ENCODE measurements at regions not wholly inside any gene's neighbourhood (a gene's known extent, or its start where the extent isn't known, plus 50 kb on each side); places are given as distances from the start of the nearest gene placed in this dataset.

DNA sequence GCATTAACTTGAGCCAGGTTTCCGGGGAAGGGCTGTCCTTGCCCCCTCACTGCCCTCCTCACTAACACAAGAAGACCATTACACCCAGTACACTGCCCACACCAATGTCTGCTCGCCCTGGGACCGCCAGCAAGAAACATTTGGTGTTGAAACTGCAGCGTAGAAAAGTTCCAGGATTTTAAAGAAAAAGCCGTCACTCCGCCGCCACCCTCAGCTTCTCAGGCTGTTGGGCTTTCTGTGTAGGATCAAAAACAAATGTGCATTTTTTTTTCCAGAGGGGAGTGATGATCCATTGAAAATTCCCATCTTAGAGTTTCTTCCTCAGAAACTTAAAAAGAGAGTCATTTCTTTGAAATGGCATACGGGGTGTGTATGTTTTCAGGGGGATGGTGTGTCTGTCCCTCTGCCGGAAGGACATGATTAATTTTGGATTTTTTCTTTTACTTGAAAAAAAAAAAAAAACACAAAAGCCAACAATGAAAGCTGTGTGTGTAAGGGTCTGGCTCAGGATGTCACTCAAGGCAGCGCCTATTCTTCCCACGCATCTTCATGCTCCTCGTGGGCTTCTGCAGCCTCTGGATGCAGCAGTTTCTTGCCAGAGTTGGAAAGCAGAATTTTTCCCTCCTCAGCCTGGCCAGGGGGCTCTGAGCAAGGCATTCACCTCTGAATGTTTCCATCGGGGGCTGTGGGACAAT, 184.9 kb downstream of the GLI2 start:
- DNase-seq = no peak

DNA sequence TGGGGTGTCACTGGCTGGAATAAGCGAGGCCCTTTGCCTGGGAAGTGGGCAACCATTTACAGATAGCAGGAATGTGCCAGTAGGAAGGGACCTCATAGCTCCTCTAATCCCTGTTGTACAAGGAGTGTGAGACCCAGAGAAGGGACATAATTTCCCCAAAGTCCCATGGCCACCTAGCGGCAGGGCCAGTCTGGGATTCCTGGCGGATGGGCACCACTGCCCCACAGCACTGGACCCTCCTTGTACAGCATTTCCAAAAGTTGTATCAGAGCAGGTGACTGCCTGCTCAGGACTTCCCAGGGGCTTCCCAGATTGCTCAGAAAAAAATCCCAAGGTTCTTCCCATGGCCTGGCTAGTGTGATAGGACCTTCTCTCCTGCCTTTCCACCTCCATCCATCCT, 185.8 kb downstream of the GLI2 start:
- no peak for DNase-seq

DNA sequence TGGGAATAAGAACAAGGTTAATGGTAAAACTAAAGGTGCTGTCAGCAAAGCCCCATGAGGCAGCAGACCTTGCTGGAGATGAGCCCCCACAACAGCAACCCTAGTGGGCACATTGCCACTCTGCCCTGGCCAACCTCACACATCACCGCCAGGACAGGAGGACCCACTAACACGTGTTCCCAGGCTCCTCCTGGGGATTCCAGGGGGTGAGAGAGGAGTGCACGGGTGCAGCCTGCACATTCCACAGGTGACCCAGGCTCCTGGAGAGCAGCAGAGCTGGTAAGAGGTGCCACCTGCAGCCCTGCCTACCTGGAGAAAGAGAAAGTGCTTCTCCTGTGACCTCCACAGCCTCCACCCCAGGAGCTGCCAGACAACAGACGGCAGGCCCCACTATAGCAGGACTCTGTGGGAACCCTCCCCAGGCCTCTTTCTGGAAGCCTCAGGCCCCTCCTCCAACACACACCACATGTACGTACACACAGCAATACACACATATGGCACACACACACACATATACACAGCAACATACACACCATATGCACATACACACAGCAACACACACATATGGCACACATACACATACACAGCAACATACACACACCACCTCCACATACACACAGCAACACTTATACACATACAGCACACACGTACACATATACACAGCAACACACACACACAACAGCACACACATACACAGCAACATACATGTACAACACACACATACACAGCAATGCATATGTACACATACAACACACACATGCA, 187.1 kb downstream of the GLI2 start:
- no peak for DNase-seq

DNA sequence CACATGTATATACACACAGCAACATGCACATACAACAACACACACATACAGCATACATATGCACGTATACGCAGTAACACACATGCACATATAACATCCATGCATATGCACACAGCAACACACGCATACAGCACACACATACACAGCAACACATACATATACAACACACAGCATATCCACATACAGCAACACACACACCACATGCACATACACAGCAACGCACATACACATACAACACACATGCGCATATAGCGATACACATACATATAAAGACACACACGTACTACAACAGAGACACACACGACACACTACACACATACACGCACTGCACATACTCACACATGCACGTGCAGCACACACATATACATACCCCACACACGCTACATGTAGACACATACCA, 187.8 kb downstream of the GLI2 start:
- DNase-seq = no peak

DNA sequence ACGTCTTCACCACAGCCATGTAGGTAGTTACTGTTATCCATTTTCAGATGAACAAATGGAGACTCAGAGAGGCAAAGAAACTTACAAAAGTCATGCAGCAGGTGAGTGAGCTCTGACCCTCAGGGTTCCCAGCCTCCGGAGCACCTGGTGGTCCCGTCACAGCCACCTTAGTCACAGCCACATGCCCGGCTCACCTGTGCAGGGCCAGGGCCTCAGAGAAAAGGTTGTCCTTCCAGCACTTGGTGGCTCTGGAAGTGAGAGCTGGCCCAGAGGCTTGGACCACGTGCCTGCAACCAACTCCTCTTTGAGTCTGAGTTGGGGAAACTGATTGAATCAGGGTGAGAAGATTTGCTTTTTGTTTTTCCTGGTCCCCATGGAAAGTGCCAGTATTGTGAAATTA, 189.3 kb downstream of the GLI2 start:
- no peak for DNase-seq

DNA sequence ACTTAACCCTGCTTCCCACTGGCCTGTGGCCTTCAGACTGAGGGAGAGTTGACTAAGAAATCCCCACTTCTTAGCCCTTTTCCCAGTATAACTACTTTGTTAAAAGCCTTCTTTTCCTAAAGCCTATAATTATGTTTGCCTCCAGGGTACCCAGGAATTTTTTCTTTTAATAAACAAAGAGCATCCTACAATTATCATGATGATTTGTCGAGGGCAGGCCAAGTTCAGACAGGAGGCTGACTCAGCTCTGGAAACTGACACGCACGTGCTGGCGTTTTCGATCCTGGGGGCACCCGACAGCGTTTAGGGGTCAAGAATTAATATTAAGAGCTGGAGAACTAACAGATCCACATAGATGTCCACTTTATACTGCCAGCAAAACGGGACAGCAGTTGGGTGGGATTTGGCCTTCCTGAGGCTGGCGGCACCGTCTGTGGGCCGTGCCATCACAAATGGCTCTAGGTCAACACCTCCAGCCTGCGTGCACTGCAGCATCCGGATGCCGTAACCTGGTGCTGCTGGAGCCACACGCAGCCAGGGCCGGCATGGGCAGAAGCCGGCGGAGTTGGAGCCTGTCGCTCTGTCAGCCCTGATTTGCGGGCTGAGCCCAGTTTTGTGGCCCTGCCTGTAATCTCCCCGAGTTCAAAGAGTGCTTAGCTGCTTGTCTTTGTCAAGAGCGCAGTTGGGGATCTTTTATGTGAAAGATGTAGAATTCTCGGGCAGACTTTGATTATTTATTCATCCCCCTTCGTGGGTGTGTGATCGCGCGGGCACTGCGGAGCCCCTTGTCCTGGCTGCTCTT, 191.0 kb downstream of the GLI2 start:
- no peak for DNase-seq

DNA sequence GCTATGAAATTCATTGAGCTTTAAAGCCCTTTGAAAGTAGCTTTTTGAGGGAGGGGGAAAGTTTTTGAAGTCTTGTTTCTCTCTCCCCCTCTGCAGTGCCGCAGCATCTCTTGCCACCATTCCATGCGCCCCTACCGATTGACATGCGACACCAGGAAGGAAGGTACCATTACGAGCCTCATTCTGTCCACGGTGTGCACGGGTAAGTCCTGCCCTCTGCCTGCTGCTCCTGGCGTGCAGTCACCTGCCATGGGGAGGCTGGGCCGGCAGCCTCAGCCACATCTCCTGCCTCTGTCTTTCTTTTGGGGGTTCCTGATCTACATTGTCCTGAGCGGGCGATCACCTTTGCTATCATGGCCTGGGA, 191.6 kb downstream of the GLI2 start:
- no peak for DNase-seq

DNA sequence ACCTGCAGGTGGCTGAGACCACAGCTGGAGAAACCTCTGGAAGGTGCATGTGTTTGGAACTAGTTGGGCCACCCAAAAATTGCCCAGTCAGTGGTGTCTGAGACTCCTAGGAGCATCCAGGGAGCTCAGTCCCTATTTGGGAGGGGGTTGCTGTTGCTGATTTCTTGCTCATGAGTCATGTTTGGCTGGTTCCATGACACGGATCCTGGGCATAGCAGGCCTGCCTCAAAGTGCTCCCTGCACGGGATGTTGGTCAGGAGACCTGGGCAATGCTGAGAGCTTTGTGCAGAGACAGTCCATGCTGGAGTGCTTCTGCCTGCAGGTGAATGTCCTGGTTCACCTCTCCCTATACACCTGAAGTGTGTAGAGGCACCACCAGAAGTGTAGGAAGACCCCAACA, 194.2 kb downstream of the GLI2 start:
- no peak for DNase-seq

DNA sequence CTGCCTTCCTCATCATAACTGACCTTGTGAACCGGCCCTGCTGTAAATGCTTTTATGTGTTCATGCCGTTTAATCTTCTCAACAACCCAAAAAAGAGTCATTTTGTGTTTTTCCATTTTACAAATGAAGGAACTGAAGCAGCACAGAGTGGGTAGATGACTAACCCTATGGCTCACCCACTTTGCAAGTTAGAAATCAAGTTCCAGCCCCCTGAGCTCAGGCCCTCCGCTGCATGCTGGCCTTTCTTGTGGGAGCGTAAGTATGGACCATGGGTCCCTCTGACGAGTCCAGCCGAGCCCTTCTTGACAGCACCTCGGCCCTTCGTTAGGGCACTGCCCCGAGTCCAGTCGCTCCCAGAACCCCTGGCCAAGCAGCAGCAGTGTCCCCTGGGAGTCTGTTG, 194.6 kb downstream of the GLI2 start:
- DNase-seq = no peak

DNA sequence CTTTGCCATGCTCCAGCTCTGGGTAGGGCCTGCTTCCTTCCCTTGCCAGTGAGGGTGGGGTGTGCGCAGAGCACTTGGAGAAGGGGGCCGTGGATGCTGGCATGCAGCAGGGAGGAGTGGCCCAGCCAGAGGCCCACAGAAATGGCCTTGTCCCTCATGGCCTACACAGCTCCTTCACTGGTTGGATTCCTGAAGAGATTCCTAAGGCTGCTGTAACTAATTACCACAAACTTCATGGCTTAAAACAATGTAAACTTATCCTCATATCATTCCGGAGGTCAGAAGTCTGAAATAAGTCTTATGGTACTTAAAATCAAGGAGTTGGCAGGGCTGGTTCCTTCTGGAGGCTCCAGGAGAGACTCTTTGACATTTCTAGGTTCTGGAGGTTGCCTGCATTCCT, 195.2 kb downstream of the GLI2 start:
- no peak for DNase-seq

DNA sequence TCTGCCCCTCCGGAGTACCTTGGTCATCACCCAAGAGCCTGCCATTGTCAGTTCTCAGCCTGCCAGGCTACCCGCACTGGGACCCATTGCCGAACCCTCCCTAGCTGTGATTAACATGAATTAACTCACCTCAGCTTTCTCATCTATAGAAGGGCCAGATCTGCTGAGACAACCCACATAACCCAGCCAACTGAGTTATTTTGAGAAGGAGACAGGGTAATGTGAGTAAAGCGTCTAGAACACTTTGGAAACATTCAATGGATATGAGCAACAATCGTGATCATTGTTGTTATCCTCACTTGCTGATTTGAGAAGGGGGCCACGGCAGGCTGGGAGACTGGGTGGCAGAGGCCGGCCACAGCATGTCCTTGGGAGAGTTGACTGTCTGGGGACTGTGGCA, 196.8 kb downstream of the GLI2 start:
- no peak for DNase-seq

DNA sequence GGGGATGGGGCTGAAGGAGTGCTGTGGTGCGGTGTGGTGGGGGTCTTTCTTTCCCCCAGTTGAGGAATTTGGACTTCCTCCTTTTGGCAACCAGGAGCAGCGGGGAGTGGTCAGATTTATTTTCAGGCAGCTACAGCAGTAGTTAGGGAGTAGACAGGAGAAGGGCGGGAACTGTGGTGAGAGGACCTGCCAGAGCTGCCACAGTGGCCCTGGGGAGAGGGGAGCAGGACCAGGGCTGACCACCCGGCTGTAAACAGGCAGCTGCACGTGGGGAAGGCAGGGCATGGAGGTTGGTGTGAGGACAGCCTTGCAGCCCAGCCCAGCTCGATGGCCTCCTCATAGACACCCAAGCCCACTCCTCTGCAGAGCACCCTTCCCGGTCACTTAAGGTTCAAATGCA, 197.2 kb downstream of the GLI2 start:
- no peak for DNase-seq

DNA sequence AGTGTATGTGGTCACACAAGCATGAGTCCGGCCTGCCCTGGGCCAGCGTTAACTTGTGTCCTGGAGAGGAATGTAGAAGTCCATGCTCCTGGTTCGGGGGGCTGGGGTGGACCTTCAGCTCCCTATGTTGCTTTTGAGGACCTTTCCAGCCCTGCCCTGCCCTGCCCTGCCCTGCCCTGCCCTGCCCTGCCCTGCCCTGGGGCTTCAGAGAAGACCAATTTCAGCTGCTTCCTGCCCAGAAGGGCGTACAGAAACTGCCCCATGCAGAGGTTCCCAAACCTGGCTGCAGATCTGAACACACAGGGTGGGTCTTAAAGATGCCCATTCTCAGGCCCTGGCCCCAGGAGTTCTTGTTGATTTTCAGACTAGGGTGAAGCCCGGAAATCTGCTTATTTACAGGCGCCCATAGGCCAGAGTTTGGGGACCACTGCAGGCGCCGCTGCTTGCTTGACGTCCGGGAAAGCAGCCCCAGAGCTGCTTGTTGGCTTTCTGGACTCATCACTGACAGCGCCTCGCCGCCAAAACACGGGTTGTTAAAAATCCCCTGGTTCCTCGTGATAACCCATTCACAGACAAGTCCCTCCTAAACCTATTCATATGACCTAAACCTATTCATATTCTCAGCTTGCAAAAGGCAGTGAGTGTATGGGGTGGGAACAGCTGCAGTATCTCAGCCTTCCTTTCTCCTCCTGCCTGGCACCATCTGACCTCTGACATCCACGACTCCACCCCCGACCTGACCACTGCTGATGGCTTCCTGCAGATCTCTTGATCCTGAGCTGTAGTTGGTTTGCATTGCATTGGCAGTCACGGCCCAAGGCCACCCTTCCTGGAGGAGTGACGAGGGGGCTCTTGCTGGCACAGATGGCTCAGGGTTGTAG, 198.3 kb downstream of the GLI2 start:
- no peak for DNase-seq

DNA sequence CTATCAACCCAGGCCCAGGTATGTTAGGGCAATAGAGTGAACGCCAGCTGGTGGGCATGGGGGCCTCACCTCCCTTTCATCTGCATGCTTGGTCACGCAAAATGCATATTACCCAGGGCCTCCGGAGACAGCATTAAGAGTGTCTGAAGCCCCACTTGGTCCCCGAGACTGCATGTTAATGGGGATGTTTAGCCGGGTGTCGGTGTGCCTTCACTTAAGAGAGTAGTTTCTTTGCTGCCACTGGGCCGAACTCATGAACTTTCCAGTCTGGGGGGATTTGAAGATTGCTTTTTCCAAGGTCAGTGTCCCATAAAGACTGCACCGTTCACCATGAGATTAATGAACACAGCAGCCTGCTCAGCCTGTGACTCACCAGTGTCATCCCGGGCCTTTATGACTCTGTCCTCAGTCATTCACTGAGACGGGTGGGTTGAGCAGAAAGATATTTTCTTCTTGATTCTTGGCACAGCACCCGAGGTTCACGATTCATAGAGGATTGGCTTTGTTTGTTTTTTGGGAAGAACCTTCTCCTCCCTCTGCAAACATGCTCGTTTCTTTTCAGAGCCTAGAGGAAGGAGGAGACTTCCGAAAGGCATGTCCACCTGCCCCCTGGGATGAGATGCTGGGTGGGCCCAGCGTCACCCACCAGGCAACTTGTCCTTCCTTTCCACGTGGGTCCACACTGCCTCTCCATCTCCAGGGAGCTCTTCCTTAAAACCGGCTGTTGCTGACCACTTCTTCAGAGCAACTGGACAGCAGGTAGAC, 199.1 kb downstream of the GLI2 start:
- no peak for DNase-seq

DNA sequence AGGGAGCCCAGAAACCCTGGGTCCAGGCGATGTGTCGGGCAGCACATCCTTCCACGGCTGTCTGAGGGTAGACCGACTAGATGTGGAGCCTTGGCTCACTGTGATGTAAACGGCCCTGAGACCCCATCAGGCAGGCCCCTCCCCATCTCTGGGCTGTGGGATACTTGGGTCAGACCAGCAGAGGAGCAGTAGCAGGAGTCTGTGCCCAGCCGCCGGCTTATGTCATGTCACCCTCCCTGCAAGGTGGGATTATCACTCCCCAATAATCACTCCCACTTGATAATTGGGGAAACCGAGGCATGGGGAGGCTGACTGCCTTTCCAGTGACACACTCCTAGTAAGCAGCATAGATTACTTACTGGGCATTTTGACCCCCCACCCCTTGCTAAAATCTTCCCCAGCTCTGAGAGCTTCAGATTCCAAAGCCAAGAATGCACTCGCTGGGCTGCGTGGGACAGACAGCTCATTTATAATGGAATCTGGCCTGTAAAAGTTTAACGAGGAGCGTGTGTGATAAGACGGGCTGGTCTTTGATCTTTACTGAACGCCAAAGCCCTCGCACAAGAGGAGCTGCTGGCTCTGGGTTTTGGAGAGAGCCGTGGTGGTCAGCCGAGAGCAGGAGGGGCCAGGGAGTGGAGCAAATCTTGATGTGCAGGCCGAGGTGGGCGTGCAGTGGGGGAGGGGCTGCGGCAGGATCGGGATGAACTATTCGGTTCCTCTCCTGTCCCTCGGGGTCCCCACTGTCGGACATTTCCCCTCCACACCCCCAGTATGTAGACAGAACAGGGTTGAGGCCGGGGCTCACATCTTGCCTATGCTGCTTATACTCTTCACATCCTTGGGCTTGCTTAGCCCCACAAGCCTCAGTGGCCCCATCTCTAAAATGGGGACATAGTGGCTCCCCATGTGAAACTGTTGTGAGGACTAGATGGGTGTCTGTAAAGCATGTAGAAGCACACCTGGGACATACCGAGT, 200.0 kb downstream of the GLI2 start:
- no peak for DNase-seq

DNA sequence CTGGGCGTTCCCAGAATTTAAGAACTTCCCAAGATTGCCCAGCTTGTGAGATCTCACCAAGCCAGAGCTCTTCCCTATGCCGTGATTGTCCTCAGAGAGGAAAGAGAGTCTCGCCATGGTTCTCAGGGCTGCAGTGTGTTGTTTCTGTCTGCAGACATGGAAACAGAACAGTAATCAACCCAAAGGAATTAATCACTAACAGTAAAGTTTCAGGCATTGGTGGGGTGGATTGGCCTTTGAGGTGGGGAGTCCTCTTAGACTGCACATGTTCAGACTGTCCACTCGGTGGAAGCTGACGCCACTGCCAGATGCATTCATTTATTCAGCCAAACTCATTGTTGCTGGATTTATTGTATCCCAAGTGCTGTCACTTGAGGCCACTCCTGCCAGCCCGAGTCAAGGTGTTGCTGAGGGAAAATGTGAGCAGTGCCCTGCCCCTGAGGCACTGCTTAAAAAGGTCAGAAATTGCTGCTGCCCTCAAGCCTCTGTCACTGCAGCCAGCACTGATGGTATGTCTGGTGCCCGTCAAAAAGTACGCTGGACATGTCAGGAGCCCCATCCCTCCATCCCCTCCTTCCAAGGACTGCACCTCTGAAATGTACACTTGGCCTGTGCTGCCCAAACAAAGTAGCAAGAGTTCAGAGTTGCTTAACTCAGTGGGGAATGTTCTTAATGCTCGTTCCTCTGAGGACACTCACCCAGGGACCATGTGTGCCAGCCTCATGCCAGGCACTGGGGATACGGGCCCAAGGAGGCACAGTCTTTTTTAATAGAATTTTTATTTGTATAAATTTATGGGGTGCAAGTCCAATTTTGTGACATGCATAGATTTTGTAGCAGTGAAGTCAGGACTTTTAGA, 201.0 kb downstream of the GLI2 start:
- DNase-seq = no peak

DNA sequence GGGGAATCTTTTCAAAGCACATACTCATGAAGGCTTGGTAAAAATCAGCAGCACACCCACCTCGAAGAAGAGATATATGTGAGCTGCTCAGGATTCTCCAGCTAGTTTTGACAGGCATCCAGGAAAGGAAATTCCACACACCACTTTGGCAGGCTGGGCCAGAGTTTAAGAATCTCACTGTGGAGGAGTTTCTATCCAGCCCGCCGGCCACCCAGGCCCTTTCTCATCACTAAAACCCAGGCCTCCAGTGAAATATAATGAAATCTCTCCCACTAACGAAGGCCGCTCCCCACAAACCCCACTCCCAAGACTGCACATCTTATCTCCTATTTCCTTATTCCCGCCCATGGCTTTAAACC, 202.0 kb downstream of the GLI2 start:
- DNase-seq = no peak

DNA sequence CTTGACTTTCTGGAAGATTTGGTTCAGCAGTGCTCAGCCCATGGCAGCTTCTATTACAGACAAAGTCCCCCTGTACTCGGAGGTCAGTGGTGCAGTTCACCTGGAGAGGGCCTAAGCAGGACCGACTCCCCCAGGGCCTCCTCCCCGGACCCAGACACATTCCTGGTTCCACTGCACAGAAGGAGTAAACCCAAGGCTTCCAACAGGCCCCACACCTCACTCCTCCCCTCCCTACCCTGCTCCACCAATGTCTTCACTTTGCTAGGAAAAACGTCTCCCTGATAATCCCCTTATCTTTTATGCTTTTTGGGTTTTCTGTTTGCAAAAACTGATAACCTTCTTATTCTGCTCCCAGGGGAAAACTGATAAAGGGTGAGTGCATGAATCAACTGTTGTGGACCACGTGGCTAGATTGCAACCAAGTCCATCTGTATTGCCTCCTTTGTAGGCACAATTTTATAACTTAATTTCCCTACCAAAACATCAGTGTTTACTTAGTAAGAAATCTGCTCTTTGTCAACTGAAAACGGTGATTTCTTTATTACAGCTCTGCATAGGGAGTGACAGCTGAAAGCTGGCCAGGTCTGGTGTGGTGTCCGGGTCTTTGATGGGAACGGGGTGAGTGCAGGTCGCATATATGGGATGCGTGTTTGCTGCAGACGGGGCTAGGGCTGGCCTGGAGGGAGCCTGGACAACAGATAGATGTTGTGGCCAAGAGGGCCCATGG, 202.5 kb downstream of the GLI2 start:
- no peak for DNase-seq

DNA sequence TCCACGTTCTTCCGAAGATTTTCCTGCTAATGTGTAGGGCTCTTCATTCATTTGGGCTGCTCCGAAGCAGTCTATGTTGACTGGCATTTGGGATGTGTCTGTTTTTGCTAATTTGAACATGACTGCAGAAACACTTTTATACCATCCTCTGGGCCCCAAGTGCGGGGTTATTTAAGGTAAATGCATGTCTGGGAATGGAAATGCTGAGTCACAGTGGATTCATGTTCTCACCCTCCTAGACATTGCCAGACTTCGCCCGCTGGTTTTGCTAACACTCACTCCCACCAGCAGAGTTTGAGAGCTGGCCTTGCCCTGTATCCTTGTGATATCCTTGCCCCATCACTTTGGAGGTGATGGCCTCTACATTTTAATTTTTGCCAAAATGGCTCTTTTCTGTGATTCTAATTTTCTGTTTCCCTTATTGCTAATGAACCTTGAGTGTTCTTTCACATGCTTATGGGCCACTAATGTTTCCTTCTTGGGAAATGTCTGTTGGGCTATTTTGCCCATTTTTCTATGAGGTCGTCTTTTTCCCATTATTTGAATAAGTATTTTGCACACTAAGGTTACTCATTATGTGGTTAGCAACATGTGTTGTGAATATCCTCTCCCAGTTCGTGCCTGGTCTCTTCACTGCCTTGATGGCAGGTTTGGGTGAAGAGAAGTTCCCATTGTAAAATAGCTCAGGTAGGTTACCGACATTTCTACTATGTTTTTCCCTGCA, 204.1 kb downstream of the GLI2 start:
- DNase-seq = no peak
